Lower leg skin (tissue), 3 donors: ENCODE measurements at regions not wholly inside any gene's neighbourhood (a gene's known extent, or its start where the extent isn't known, plus 50 kb on each side); places are given as distances from the start of the nearest gene placed in this dataset.

ENCODE experiments used
- POLR2A ChIP-seq, 2 donors: fragments of 450-650 bp; IDR thresholded peaks; one replicate each; pipeline ENCODE4 v1.6.1; 2016 to 2017; ENCODE audit warnings: antibody characterized with exemption in 2 of 2, mild to moderate bottlenecking in 1 of 2, moderate library complexity in 1 of 2
- TF ChIP-seq, protein P1 (sequence below), 3 donors: fragments of 450-650 bp; IDR thresholded peaks; one replicate each; pipeline ENCODE4 v1.5.1; 2016; ENCODE audit warnings: antibody characterized with exemption in 3 of 3, mild to moderate bottlenecking in 3 of 3, moderate library complexity in 2 of 3

DNA sequence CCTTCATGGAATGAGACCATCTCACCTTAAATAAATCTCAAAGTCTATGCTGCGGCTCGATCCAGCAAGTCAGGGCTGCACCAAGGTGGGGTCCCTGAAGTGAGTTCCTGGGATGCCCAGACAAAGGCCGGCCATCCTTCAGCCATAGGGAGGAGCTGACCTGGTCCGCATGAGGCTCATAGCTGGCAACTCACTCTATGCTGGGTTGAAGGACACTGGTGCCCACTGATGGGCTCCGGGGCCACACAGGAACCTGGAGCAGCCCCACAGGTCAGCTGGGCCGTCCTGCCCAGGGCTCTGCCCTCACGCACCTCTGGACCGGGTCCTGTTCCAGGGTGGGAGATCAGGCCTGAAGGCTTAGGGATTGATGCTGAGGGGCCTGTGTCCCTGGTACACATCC, 1339.3 kb downstream of the TBC1D22A start:
- no peak for TF ChIP-seq POLR2A (IDR thresholded peaks at IDR 0.05)
- TF ChIP-seq, protein P1, sequence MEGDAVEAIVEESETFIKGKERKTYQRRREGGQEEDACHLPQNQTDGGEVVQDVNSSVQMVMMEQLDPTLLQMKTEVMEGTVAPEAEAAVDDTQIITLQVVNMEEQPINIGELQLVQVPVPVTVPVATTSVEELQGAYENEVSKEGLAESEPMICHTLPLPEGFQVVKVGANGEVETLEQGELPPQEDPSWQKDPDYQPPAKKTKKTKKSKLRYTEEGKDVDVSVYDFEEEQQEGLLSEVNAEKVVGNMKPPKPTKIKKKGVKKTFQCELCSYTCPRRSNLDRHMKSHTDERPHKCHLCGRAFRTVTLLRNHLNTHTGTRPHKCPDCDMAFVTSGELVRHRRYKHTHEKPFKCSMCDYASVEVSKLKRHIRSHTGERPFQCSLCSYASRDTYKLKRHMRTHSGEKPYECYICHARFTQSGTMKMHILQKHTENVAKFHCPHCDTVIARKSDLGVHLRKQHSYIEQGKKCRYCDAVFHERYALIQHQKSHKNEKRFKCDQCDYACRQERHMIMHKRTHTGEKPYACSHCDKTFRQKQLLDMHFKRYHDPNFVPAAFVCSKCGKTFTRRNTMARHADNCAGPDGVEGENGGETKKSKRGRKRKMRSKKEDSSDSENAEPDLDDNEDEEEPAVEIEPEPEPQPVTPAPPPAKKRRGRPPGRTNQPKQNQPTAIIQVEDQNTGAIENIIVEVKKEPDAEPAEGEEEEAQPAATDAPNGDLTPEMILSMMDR (IDR thresholded peaks at IDR 0.05) = no peak
